Peyer's patch (tissue), 4 donors: ENCODE measurements at regions not wholly inside any gene's neighbourhood (a gene's known extent, or its start where the extent isn't known, plus 50 kb on each side); places are given as distances from the start of the nearest gene placed in this dataset.

ENCODE experiments used
- POLR2A ChIP-seq, 2 donors: fragments of 450-650 bp; IDR thresholded peaks; one replicate each; pipeline ENCODE4 v1.5.1; 2017; ENCODE audit warnings: antibody characterized with exemption in 2 of 2, mild to moderate bottlenecking in 2 of 2, moderate library complexity in 2 of 2
- TF ChIP-seq, protein P1 (sequence below), 6 experiments: fragments of 450-650 bp in 4 of 6; fragments of 200-600 bp in 2 of 6; sonication (generic) in 1 of 6; IDR thresholded peaks; one replicate each; pipeline ENCODE4 v1.5.1; 2017 to 2019; ENCODE audit warnings: antibody characterized with exemption in 6 of 6, mild to moderate bottlenecking in 3 of 6, moderate library complexity in 1 of 6

DNA sequence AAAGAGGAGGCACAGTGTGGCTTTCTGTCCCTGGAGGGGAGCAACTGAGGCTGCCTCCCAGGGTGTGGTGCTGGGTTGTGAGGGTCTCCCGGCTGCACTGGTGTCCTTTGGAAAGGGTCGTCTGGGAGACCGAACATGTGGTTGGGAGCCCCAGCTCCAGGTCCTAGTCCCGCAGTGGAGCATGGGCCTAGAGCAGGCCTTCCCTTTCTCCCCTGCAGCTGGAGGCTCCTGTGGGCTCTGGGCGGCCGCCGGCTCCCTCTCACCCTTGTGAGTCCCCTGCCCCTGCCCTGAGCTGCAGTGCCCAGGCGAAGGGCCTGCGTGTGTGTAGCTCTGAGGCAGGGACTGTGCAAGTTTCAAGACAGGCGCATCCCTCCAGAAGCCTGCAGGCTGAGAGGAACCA lies 1492.7 kb downstream of the BRD1 start:
- TF ChIP-seq, protein P1, sequence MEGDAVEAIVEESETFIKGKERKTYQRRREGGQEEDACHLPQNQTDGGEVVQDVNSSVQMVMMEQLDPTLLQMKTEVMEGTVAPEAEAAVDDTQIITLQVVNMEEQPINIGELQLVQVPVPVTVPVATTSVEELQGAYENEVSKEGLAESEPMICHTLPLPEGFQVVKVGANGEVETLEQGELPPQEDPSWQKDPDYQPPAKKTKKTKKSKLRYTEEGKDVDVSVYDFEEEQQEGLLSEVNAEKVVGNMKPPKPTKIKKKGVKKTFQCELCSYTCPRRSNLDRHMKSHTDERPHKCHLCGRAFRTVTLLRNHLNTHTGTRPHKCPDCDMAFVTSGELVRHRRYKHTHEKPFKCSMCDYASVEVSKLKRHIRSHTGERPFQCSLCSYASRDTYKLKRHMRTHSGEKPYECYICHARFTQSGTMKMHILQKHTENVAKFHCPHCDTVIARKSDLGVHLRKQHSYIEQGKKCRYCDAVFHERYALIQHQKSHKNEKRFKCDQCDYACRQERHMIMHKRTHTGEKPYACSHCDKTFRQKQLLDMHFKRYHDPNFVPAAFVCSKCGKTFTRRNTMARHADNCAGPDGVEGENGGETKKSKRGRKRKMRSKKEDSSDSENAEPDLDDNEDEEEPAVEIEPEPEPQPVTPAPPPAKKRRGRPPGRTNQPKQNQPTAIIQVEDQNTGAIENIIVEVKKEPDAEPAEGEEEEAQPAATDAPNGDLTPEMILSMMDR (IDR thresholded peaks at IDR 0.05), result no peak
- TF ChIP-seq POLR2A (IDR thresholded peaks at IDR 0.05), result no peak
